ENCODE measurements at regions not wholly inside any gene's neighbourhood (a gene's known extent, or its start where the extent isn't known, plus 50 kb on each side); places are given as distances from the start of the nearest gene placed in this dataset.

GRCh38 chr5:112570708-112571444 lies 151.8 kb upstream of the EPB41L4A start:
- no peak for DNase-seq
- Histone ChIP-seq H3K9me3 (no peaks in the 10 kb centered on the region), H3K4me3 (no peak overlapping the region), H3K4me1 (ENCODE audit: low read depth) (no peaks in the 10 kb centered on the region), H3K36me3 (ENCODE audit: low read depth) (no peaks in the 10 kb centered on the region)
- no peak for ATAC-seq
- TF ChIP-seq CTCF (IDR thresholded peaks at IDR 0.05) = no peak
- intact Hi-C loops (cut with DNase I, micrococcal nuclease) = no loop called here

- Histone ChIP-seq H3K4me1 (ENCODE audit: low read depth) (no peaks in the 10 kb centered on the region), H3K4me3 (no peak overlapping the region), H3K9me3 (no peaks in the 10 kb centered on the region), H3K36me3 (ENCODE audit: low read depth) (no peaks in the 10 kb centered on the region)
- no peak for TF ChIP-seq CTCF (IDR thresholded peaks at IDR 0.05)
- intact Hi-C loops (cut with DNase I, micrococcal nuclease) = no loop called here
- DNase-seq (no peak), ATAC-seq (no peak)
Observed at GRCh38 chr5:112573441-112573840, 154.4 kb upstream of the EPB41L4A start.

GRCh38 chr5:112574536-112574935 lies 155.5 kb upstream of the EPB41L4A start:
- Histone ChIP-seq H3K9me3 (no peaks in the 10 kb centered on the region), H3K4me3 (no peak overlapping the region), H3K36me3 (ENCODE audit: low read depth) (no peaks in the 10 kb centered on the region), H3K4me1 (ENCODE audit: low read depth) (no peaks in the 10 kb centered on the region)
- no peak for DNase-seq
- no peak for ATAC-seq
- no peak for TF ChIP-seq CTCF (IDR thresholded peaks at IDR 0.05)
- intact Hi-C loops (cut with DNase I, micrococcal nuclease) = no loop called here

GRCh38 chr5:112576298-112576925 lies 157.3 kb upstream of the EPB41L4A start:
- Histone ChIP-seq H3K9me3 (no peaks in the 10 kb centered on the region), H3K4me1 (ENCODE audit: low read depth) (no peaks in the 10 kb centered on the region), H3K36me3 (ENCODE audit: low read depth) (no peaks in the 10 kb centered on the region), H3K4me3 (no peak overlapping the region)
- DNase-seq (no peak), ATAC-seq (no peak)
- intact Hi-C loops (cut with DNase I, micrococcal nuclease) = no loop called here
- no peak for TF ChIP-seq CTCF (IDR thresholded peaks at IDR 0.05)

- no peaks in the 10 kb centered on the region for H3K36me3 ChIP-seq (ENCODE audit: low read depth)
- DNase-seq (no peak), ATAC-seq (no peak)
- no peak for TF ChIP-seq CTCF (IDR thresholded peaks at IDR 0.05)
- H3K4me3 ChIP-seq = no peak overlapping the region
- intact Hi-C loops (cut with DNase I, micrococcal nuclease) = no loop called here
- no peaks in the 10 kb centered on the region for H3K9me3 ChIP-seq
- no peaks in the 10 kb centered on the region for H3K4me1 ChIP-seq (ENCODE audit: low read depth)
Observed at GRCh38 chr5:112579599-112580170, 158.0 kb upstream of the APC start.
